GM18867 (cell line): ENCODE measurements at regions not wholly inside any gene's neighbourhood (a gene's known extent, or its start where the extent isn't known, plus 50 kb on each side); places are given as distances from the start of the nearest gene placed in this dataset.
"Not testable (repeated sequence)": the region's sequence is repeated elsewhere in the genome, so short reads cannot be mapped to it uniquely, and the experiment has no call there.

ENCODE experiments used
- ATAC-seq: cut with Tn5 transposase; IDR thresholded peaks from one replicate; pipeline ENCODE4 v1.9.1; 2021; ENCODE audit warnings: mild to moderate bottlenecking, moderate library complexity; ENCODE audit not compliant: unreplicated experiment

- no peak for ATAC-seq
Observed at GRCh38 chr2:144669196-144669987, 149.5 kb upstream of the ZEB2 start.

- no peak for ATAC-seq
Observed at GRCh38 chr2:144668493-144669110, 148.7 kb upstream of the ZEB2 start.

GRCh38 chr2:144666032-144666431 is 146.1 kb upstream of the ZEB2 start:
- no peak for ATAC-seq

GRCh38 chr2:144663207-144663606 is 143.3 kb upstream of the ZEB2 start:
- no peak for ATAC-seq

- ATAC-seq = no peak
Observed at GRCh38 chr2:144660518-144661316, 140.8 kb upstream of the ZEB2 start.

- peak; percentile 77 for ATAC-seq
Observed at GRCh38 chr2:144659731-144660275, 139.9 kb upstream of the ZEB2 start.

- no peak for ATAC-seq
Observed at GRCh38 chr2:144654523-144654922, 134.6 kb upstream of the ZEB2 start.

GRCh38 chr2:144650907-144651306 is 131.0 kb upstream of the ZEB2 start:
- no peak for ATAC-seq

GRCh38 chr2:144648837-144649465 is 129.0 kb upstream of the ZEB2 start:
- no peak for ATAC-seq

GRCh38 chr2:144645083-144645778 is 125.3 kb upstream of the ZEB2 start:
- no peak for ATAC-seq

GRCh38 chr2:144644549-144644948 is 124.6 kb upstream of the ZEB2 start:
- ATAC-seq = no peak

- no peak for ATAC-seq
Observed at GRCh38 chr2:144643537-144644336, 123.8 kb upstream of the ZEB2 start.

GRCh38 chr2:144642856-144643255 is 122.9 kb upstream of the ZEB2 start:
- no peak for ATAC-seq

- ATAC-seq = no peak
Observed at GRCh38 chr2:144642131-144642530, 122.2 kb upstream of the ZEB2 start.

- not testable (repeated sequence) for ATAC-seq
Observed at GRCh38 chr2:144638250-144638649, 118.3 kb upstream of the ZEB2 start.

- ATAC-seq = not testable (repeated sequence)
Observed at GRCh38 chr2:144636860-144637259, 116.9 kb upstream of the ZEB2 start.

GRCh38 chr2:144632809-144633208 is 112.9 kb upstream of the ZEB2 start:
- ATAC-seq = no peak

GRCh38 chr2:144631636-144632035 is 111.7 kb upstream of the ZEB2 start:
- no peak for ATAC-seq

GRCh38 chr2:144630459-144631215 is 110.7 kb upstream of the ZEB2 start:
- ATAC-seq = peak; percentile 96
